Endothelial cell of umbilical vein (primary cell): ENCODE measurements at regions not wholly inside any gene's neighbourhood (a gene's known extent, or its start where the extent isn't known, plus 50 kb on each side); places are given as distances from the start of the nearest gene placed in this dataset.

Source experiments
- BruUV-seq: library from RNA; stranded (reverse); fragments of 400-500 nt; replicated peaks from 2 replicates; lab custom pipeline; 2021; lab: Mats Ljungman, UMichigan
- CTCF ChIA-PET: fragments of 300-600, 350-600 bp; sonication (Branson Sonifier 250); formaldehyde crosslinking; loops from one replicate; lab custom pipeline; 2021; ENCODE audit warnings: antibody characterized with exemption, inconsistent platforms; lab: Charles Lee
- POLR2A ChIA-PET: fragments of 300-600, 350-600 bp; sonication (Branson Sonifier 250); formaldehyde crosslinking; loops from one replicate; lab custom pipeline; 2021; ENCODE audit warnings: antibody characterized with exemption, inconsistent platforms; lab: Charles Lee
- DNase-seq: peaks from one replicate; pipeline ENCODE4 v3.0.0-alpha.2; 2011; ENCODE audit warnings: low read depth, low spot score
- FAIRE-seq: peaks from 2 replicates; lab custom pipeline; 2011; peaks lifted over from hg19 to GRCh38; lab: Jason Lieb, UNC
- H2AFZ ChIP-seq: 2 replicates; pipeline ENCODE4 v1.6.0; 2012; ENCODE audit warnings: low read depth, low read length, control low read depth, inconsistent platforms
- H3K27ac ChIP-seq: 2 replicates; pipeline ENCODE4 v1.5.1; 2011; ENCODE audit warnings: low read depth, mild to moderate bottlenecking, control low read depth, low read length, moderate library complexity; ENCODE audit not compliant: insufficient read depth
- H3K27me3 ChIP-seq, 2 experiments: 2 replicates each; pipeline versions ENCODE4 v1.6.0 to v1.6.1; 2011; ENCODE audit warnings: low read length in 2 of 2, mixed read lengths in 1 of 2; ENCODE audit not compliant: control insufficient read depth in 2 of 2, insufficient read depth in 2 of 2
- H3K36me3 ChIP-seq, 2 experiments: 2 replicates in 1 of 2; 3 replicates in 1 of 2; pipeline ENCODE4 v1.5.1; 2011; ENCODE audit warnings: low read length in 2 of 2, mild to moderate bottlenecking in 1 of 2, moderate library complexity in 1 of 2; ENCODE audit not compliant: control insufficient read depth in 2 of 2, insufficient read depth in 2 of 2; ENCODE audit errors: extremely low read depth in 1 of 2
- H3K4me1 ChIP-seq: 3 replicates; pipeline ENCODE4 v1.5.1; 2011; ENCODE audit warnings: mild to moderate bottlenecking, low read length; ENCODE audit not compliant: control insufficient read depth, insufficient read depth; ENCODE audit errors: extremely low read depth
- H3K4me2 ChIP-seq: 2 replicates; pipeline ENCODE4 v1.6.1; 2011; ENCODE audit warnings: low read length, control low read depth, mixed read lengths; ENCODE audit not compliant: insufficient read depth
- H3K4me3 ChIP-seq, 3 experiments: fragments of 200-600 bp in 1 of 3; sonication (generic), shearing (Covaris generic) in 1 of 3; replicated peaks in 1 of 3; 2 replicates each; pipeline ENCODE4 v1.5.1; 2011 to 2016; ENCODE audit warnings: control low read depth in 3 of 3, low read length in 3 of 3, mild to moderate bottlenecking in 2 of 3, inconsistent platforms in 1 of 3, low read depth in 1 of 3, moderate library complexity in 1 of 3; ENCODE audit not compliant: insufficient read depth in 1 of 3
- H3K79me2 ChIP-seq: 2 replicates; pipeline ENCODE4 v1.6.0; 2012; ENCODE audit warnings: low read length, inconsistent platforms; ENCODE audit not compliant: control insufficient read depth, insufficient read depth
- H3K9ac ChIP-seq: replicated peaks from 2 replicates; pipeline ENCODE3; 2011; ENCODE audit warnings: low read length, control low read depth; ENCODE audit not compliant: insufficient read depth; ENCODE audit errors: extremely low read depth
- H3K9me1 ChIP-seq: replicated peaks from 3 replicates; pipeline ENCODE4 v1.6.0; 2011; ENCODE audit warnings: mild to moderate bottlenecking, low read length; ENCODE audit not compliant: control insufficient read depth, insufficient read depth; ENCODE audit errors: extremely low read depth
- H3K9me3 ChIP-seq: replicated peaks from 2 replicates; pipeline ENCODE4 v1.5.1; 2012; ENCODE audit warnings: low read length, inconsistent platforms; ENCODE audit not compliant: control insufficient read depth, insufficient read depth
- H4K20me1 ChIP-seq: replicated peaks from 2 replicates; pipeline ENCODE3; 2011; ENCODE audit warnings: mild to moderate bottlenecking, low read length; ENCODE audit not compliant: control insufficient read depth, insufficient read depth; ENCODE audit errors: extremely low read depth
- EZH2 ChIP-seq: IDR thresholded peaks from 2 replicates; pipeline ENCODE4 v1.6.1; 2012; ENCODE audit warnings: borderline replicate concordance, low read depth, mild to moderate bottlenecking, moderate library complexity, low read length, inconsistent platforms; ENCODE audit not compliant: severe bottlenecking
- FOS ChIP-seq: IDR thresholded peaks from 2 replicates; pipeline ENCODE4 v1.6.1; 2011; ENCODE audit warnings: mild to moderate bottlenecking, low read length, moderate library complexity, borderline replicate concordance; ENCODE audit not compliant: insufficient read depth
- GATA2 ChIP-seq: IDR thresholded peaks from 2 replicates; pipeline ENCODE4 v1.7.0; 2011; ENCODE audit warnings: low read depth, mild to moderate bottlenecking, moderate library complexity, mixed read lengths, low read length; ENCODE audit not compliant: insufficient read length, insufficient read depth
- JUN ChIP-seq: IDR thresholded peaks from 2 replicates; pipeline ENCODE4 v1.6.1; 2011; ENCODE audit warnings: borderline replicate concordance, low read depth; ENCODE audit not compliant: insufficient read length, insufficient read depth
- MYC ChIP-seq: IDR thresholded peaks from one replicate; pipeline ENCODE4 v1.6.1; 2011; ENCODE audit warnings: mild to moderate bottlenecking, low read depth, low read length
- POLR2A ChIP-seq: IDR thresholded peaks from 2 replicates; pipeline ENCODE4 v1.6.1; 2012; ENCODE audit warnings: low read depth, mild to moderate bottlenecking, control low read depth, low read length
- POLR2AphosphoS5 ChIP-seq: IDR thresholded peaks from 2 replicates; pipeline ENCODE4 v1.6.1; 2012; ENCODE audit warnings: low read depth, mild to moderate bottlenecking, control low read depth, low read length, moderate library complexity; ENCODE audit not compliant: insufficient read depth
- dilution Hi-C: fragments of 300-500 bp; cut with MboI; formaldehyde crosslinking; loops from one replicate; pipeline ENCODE4 v1.15.0; 2019; ENCODE audit warnings: low sequenced_read_pairs; ENCODE audit not compliant: extremely low pct_ligation_motif_present
- intact Hi-C: fragments of 100-400 bp; cut with micrococcal nuclease; formaldehyde crosslinking; loops from one replicate; pipeline ENCODE4 v1.10.0; 2022
- TF ChIP-seq, protein P1 (sequence below): IDR thresholded peaks from 2 replicates; pipeline ENCODE4 v1.6.1; 2011; ENCODE audit not compliant: insufficient read depth, insufficient read length
- TF ChIP-seq, protein P2 (sequence below), 2 donors: IDR thresholded peaks; 1 replicate in 1 of 2; 2 replicates in 1 of 2; pipeline ENCODE4 v1.5.1; 2011; ENCODE audit warnings: low read length in 2 of 2, mild to moderate bottlenecking in 2 of 2, moderate library complexity in 2 of 2, control low read depth in 1 of 2, inconsistent platforms in 1 of 2, low read depth in 1 of 2; ENCODE audit not compliant: insufficient read depth in 1 of 2; ENCODE audit errors: extremely low read depth in 1 of 2

DNA sequence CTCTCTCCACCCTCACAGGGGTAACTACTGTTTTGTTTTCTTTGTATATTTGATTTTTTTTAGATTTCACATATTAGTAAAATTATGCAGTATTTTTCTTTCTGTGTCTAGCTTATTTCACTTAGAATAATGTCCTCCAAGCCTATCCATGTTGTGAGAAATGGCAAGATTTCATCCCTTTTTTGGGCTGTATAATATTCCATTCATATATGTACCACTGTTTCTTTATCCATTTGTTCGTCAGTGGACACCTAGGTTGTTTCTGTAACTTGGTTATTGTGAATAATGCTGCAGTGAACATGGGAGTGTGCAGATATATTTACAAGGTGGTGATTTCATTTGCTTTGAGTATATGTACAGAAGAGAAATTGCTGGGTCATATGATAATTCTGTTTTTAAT lies 144.0 kb upstream of the CHD1 start:
- TF ChIP-seq GATA2 (no peak), POLR2AphosphoS5 (no peak), MYC (no peak), EZH2 (no peak), POLR2A (no peak), FOS (no peak), JUN (no peak)
- TF ChIP-seq, protein P1, sequence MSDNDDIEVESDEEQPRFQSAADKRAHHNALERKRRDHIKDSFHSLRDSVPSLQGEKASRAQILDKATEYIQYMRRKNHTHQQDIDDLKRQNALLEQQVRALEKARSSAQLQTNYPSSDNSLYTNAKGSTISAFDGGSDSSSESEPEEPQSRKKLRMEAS = no peak
- TF ChIP-seq, protein P2, sequence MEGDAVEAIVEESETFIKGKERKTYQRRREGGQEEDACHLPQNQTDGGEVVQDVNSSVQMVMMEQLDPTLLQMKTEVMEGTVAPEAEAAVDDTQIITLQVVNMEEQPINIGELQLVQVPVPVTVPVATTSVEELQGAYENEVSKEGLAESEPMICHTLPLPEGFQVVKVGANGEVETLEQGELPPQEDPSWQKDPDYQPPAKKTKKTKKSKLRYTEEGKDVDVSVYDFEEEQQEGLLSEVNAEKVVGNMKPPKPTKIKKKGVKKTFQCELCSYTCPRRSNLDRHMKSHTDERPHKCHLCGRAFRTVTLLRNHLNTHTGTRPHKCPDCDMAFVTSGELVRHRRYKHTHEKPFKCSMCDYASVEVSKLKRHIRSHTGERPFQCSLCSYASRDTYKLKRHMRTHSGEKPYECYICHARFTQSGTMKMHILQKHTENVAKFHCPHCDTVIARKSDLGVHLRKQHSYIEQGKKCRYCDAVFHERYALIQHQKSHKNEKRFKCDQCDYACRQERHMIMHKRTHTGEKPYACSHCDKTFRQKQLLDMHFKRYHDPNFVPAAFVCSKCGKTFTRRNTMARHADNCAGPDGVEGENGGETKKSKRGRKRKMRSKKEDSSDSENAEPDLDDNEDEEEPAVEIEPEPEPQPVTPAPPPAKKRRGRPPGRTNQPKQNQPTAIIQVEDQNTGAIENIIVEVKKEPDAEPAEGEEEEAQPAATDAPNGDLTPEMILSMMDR (IDR thresholded peaks at IDR 0.05; ENCODE audit: extremely low read depth in 1 of 2, insufficient read depth in 1 of 2, low read depth in 1 of 2, low read length in 2 of 2) = no peak
- H3K9ac ChIP-seq = no peak overlapping the region
- intact Hi-C loops (no loop called here), dilution Hi-C loops (no loop called here)
- BruUV-seq = no TSS peak
- ChIA-PET CTCF (interaction anchor here (1.0 kb wide), 1 partner anchor 14 kb away, joined by 3 read pairs; no protein-coding TSS in a partner anchor), POLR2A (interaction anchor here (0.7 kb wide), 1 partner anchor 1479 kb away, joined by 3 read pairs; no protein-coding TSS in a partner anchor)
- H2AFZ ChIP-seq = no peak overlapping the region
- H3K79me2 ChIP-seq = no peaks in the 10 kb centered on the region
- H3K36me3 ChIP-seq = no peaks in the 10 kb centered on the region
- H3K27me3 ChIP-seq = peaks cover 0 to 3% of the 10 kb centered on the region in 2 experiments
- no peak for FAIRE-seq
- H3K4me1 ChIP-seq = no peaks in the 10 kb centered on the region
- H3K4me2 ChIP-seq = no peak overlapping the region
- H3K9me3 ChIP-seq = no peaks in the 10 kb centered on the region
- no peak overlapping the region for H3K27ac ChIP-seq
- no peaks in the 10 kb centered on the region for H3K9me1 ChIP-seq
- no peak overlapping the region for H3K4me3 ChIP-seq
- DNase-seq = no peak
- H4K20me1 ChIP-seq = no peaks in the 10 kb centered on the region
